Heart left ventricle (tissue), 13 donors: ENCODE measurements at regions not wholly inside any gene's neighbourhood (a gene's known extent, or its start where the extent isn't known, plus 50 kb on each side); places are given as distances from the start of the nearest gene placed in this dataset.

ENCODE experiments used
- CTCF ChIP-seq, 12 donors: fragments of 200-600 bp; sonication (generic) in 4 of 12; IDR thresholded peaks; one replicate each; pipeline versions ENCODE4 v1.5.0 to v1.8.0; 2018 to 2022; ENCODE audit warnings: antibody characterized with exemption in 12 of 12, mild to moderate bottlenecking in 5 of 12
- POLR2A ChIP-seq, 2 donors: fragments of 450-650 bp; IDR thresholded peaks; one replicate each; pipeline ENCODE4 v1.6.1; 2017; ENCODE audit warnings: antibody characterized with exemption in 2 of 2, mild to moderate bottlenecking in 2 of 2, moderate library complexity in 2 of 2
- donor health status: ischemic (EF 13 %, LVEDD 7.1; RV severe dilation, severe dysfunction).
- donor health status: DM: no; HTN: yes; CAD: no.
- donor health status: DM: no; HTN: no; CAD: no.
- donor health status: ischemic (EF 25% LVEDD 6.9; RV normal size, moderate dysfunction).
- donor health status: ischemic (EF 25% LVEDD 5.7; RV mildly dilated, moderate dysfunction).
- donor health status: ischemic (EF 35%, LVEDD 5.7; RV mildly dilated, moderate dysfunction).
- donor health status: nonischemic (EF 11% LVEDD 7.7; RV severe dilation, severe dysfunction).
- donor health status: DM: yes; HTN: yes; CAD: no.
- donor health status: PGD.
- donor health status: ischemic (EF 29% LVEDD 5.4; RV normal size, mild dysfunction).
- donor health status: nonischemic (EF 23%, LVEDD 6.1; RV moderate dilation, normal function).

DNA sequence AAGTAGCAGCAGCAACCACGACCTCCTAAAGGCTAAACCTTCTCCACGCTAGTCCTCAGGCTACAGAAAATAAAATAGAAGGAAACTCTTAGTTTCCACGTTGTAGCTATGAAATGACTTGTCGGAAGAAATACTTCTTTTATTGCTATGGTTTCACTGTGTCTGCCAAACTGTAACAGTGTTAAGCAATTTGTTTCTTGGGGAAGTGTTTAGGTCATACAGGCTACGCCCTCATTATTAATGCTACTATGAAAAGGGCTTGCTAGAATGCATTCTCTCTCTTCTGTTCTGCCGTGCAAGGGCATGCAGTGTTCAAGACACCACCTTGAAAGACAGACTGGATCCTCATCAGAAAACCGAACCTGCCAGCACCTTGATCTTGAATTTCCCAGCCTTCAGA is 462.7 kb downstream of the PLOD2 start:
- TF ChIP-seq CTCF (IDR thresholded peaks at IDR 0.05): no peak
- no peak for TF ChIP-seq POLR2A (IDR thresholded peaks at IDR 0.05)
